ENCODE measurements at regions not wholly inside any gene's neighbourhood (a gene's known extent, or its start where the extent isn't known, plus 50 kb on each side); places are given as distances from the start of the nearest gene placed in this dataset.

DNA sequence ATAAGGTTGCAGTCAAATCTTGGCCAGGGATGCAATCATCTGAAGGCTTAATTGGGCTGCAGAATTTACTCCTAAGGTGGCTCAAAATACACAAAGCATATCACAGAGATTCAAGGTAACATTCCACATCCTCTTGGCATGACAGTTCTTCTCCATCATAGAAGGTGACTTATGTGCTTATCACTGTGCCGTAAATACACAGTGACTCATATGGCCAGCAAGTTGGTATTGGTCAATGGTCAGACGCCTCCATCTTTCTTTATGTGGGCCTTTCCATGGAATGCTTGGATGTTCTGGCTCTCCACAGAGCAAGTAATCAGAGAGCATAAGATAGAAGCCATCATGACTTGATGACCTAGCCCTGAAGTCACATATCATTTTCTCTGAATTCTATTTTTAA, 168.8 kb upstream of the ST8SIA2 start:
- DNase-seq (ENCODE audit: low read depth in 2 of 3, low spot score in 2 of 3), result no peak

DNA sequence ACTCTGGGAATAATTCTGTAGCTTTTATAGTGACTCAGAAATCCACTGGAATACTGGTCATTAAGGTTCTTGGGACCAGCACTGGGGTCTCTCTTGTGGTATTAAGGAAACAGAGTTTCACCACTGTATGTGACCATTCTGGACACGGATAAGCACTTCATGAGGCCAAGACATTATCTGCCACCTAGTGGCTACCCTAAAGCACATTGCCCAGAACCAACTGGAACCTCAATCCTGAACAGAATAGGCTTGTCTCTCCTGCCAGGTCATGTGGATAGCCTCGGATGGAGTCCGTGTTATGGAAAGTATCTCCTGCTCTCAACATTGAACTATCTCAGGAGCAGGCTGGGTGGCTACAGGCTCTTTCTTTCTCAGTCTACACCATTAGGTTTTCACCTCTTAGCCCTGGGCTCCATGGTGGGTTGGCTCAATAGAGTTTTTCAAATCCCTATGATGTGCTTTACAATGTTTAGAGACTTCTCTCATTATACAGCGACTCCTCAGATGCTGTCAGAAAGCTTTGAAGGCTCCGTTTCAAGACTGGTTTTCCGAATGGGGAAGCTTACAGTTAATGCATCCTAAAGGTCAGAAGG, 167.6 kb upstream of the ST8SIA2 start:
- peak in 2 of 3 donors; percentile 8 to 18 for DNase-seq (ENCODE audit: low read depth in 2 of 3, low spot score in 2 of 3)

DNA sequence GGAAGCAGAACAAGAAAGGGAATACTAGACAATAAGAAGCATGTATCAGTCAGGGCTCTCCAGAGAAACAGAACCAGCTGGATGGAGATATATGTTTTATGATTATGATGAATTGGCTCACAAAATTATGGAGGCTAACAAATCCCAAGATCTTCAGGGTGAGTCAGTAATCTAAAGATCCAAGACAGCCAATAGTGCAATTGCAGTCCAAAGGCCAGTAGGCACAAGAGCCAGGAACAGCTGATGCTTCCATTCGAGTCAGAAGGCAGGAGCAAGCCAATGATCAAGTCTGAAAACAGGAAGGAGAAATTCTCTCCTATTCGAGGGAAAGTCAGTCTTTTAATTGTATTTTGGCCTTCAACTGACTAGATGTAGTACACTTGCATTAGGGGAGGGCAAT, 164.9 kb upstream of the ST8SIA2 start:
- DNase-seq (ENCODE audit: low read depth in 2 of 3, low spot score in 2 of 3), result no peak

DNA sequence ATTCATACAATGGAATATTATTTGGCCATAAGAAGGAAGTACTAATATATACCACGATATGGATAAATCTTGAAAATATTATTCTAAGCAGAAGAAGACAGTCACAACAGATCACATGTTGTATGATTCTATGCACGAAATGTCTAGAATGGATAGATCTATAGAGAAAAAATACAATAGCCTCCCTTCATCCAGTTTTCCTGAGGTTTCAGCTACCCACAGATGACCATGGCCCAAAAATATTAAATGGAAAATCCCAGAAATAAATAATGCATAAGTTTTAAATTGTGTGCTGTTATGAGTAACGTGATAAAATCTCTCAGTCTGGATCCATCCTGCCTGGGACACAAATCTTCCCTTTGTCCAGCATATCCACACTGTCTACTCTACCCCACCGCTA, 162.2 kb upstream of the ST8SIA2 start:
- no peak for DNase-seq (ENCODE audit: low read depth in 2 of 3, low spot score in 2 of 3)

DNA sequence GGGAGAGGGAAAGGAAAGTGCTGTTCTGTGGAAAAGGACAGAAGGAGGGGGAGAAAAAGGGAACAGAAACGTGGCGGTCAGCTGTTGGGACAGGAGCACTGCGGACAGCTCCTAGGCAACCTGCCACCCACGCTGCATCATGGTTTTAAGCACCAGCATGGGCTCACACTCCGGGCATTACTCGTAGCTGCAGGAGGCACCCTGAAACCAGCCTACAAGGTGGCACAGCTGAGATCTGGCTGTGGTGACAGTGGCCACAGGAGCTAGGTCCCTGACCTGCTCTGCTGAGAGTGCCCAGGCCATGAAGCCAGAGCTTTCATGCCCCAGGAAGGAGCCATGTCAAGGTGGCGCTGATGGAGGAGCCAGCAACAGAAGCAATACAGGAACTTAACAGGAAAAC, 161.4 kb upstream of the ST8SIA2 start:
- no peak for DNase-seq (ENCODE audit: low read depth in 2 of 3, low spot score in 2 of 3)

DNA sequence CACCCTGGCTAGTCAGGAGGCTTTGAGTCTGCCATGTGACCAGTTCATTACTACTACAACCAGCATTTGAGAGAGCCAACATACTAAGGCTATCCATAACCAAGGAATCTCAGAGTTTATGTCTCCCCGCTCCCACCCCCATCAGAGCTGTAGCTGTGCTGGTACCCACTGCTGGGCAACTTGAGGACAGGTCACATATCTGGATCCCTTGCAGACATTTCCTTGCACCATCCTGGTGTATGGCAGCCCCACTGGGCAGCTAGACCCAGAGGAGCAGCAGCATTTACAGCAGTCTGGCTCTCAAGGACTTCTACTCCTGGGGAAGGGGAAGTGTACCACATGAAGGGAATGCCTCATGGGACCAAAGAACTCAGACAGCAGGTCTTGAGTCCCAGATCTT, 160.8 kb upstream of the ST8SIA2 start:
- no peak for DNase-seq (ENCODE audit: low read depth in 2 of 3, low spot score in 2 of 3)

DNA sequence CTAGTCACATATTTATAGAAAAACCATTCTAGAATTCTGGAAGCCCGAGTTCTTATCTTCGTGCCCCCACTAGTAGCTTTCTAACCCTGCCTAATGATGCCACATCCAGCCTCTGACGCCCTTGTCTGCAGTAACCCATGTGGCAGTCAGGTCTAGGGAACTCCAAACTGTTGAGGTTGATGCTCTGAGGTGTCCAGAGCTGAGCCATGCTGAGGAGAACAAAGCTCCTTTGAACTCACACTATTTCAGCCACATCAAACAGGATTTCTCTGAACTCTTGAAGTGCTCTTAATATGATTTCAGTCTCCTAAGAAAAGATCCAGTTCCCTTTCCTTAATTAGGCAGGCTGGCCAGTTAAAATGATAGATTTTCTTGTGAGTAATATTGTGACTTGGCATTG, 150.5 kb upstream of the ST8SIA2 start:
- DNase-seq (ENCODE audit: low read depth in 2 of 3, low spot score in 2 of 3), result no peak

DNA sequence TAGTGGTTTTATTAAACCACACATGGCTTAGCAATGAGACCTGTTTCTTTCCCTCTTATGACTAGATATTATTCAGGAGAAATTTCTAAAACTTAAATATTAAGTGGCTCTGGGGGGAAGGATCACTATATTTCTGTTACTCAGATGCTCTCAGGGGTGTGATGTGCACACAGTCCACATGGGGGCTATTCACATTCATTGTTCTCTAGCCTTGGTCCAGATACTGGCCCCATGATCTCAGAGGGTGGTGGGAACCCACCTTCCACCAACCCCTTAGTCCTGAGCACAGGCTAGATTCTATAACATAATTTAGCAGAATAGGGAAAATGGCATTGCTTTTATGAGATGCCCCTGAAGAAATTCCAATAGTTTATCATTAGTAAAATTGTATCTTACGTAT, 149.0 kb upstream of the ST8SIA2 start:
- peak in 1 of 3 donors; percentile 5 for DNase-seq (ENCODE audit: low read depth in 2 of 3, low spot score in 2 of 3)

DNA sequence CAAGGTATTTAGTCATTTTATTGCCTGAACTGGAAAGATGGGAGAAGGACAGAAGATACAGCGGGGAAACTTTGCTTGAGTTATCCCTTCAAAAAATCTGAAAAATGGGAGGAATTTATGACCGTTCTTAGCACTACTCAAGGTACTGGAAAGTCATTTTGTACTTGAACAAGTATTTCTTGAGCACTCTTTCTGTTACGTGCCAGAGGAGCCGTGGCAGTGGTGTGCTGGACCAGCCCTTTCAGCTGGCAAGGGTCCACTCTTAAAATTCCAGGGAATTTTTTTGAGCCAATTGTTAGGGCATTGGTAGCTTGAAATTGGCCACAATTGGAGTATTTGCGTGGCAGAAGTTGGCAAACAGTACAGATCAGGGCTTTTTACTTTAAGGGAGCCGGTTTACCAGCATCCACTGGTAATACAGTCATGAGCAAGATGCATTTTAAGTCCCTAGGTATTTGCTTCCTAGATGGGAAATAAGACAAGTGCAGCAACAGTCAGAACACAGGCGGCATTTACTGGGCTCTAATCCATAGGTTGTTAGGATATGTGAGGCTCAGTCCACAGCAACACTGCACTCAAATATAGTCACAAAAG, 145.9 kb upstream of the ST8SIA2 start:
- no peak for DNase-seq (ENCODE audit: low read depth in 2 of 3, low spot score in 2 of 3)

DNA sequence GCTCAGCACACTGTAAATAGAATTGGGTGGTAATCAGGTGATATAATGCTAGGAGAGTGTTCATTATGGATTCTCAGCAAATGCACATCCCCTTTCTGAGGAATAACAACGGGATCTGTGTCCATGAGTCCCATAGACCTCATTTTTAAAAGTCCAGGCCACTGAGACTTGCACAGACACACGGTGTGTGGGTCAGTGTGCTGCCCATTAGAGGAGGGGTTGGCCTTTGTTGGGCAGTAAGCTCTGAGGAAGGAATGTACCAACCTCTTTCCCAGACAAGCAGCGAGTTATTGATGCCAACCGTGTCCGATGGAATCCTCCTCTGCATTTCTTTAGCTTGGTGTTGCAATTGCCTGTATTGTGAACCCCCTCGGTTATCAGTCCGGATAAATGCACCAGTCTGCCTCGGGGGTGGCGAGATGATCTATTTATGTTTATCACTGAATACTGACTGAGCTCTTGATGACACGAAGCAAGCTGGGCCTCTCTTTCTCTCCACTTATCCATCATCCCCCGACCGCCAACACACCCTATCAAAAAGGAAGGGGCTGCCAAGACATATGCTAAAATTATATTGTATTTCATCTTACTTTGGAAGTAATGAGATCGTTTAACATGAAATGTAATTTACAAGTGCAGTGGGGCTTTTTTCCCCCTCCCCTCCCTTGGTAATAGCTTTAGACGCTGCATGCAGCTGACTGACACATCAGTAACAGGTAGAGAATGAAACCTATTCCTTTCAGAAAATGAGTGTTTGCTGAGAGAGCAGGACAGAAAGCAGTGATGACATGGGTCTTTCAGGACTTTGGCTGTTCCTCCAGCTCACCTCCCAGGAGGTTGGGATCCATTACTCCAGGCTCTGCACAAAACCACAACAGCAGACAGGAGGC, 126.6 kb upstream of the ST8SIA2 start:
- no peak for DNase-seq (ENCODE audit: low read depth in 2 of 3, low spot score in 2 of 3)

DNA sequence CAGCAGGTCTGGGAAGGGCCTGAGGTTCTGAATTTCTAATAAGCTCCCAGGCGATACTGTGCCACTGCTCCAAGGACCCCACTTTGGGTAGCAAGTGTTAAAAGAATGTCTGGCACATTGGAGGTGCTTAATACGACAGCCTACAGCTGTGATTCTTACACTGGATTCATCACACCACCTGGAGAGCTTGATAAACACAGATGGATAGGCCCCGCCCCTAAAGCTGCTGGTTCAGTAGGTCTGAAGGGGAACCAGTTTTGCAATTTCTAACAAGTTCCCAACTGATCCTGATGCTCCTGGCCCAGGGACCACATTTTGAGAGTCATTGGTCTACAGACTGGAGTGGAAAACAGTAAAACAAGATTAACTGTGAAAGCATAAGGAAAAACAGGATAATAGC, 124.8 kb upstream of the ST8SIA2 start:
- no peak for DNase-seq (ENCODE audit: low read depth in 2 of 3, low spot score in 2 of 3)

DNA sequence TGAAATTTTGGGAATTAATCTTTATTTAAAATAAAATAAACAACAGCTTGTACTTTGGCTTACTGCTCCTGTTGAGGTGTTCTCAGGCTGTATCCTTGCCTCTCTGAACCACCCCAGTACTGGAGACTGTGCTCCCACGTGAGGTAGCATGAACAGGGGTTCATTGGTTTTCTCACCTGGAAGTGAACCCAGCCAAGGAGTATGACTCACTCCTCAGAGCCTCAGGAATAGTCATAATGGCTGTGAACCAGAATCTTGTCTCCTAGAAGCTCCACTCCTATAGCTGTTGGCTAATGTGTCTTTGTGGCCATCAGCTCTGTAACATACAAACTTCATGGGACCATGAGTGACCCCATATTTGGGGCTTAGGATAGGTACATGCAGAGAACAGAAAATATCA, 122.5 kb upstream of the ST8SIA2 start:
- no peak for DNase-seq (ENCODE audit: low read depth in 2 of 3, low spot score in 2 of 3)

DNA sequence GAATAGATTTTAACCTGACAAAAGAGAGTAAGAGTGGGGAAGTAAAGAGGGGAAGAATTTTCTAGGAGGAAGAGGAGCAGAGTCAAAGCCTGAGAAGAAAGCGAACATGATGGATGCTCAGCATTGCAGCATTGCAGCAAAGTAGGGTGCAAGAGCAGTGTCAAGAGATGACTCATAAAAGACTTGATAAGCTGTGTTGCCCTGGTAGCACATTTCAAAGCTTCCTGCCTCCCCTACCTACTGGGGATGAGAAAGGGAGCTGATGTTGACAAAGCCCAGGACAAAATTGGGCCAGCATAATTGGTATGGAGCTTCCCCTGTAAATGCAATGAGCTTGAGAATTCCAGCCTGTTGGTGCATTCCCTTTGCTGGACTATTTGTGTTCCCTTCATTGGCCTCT, 121.6 kb upstream of the ST8SIA2 start:
- DNase-seq (ENCODE audit: low read depth in 2 of 3, low spot score in 2 of 3), result no peak

DNA sequence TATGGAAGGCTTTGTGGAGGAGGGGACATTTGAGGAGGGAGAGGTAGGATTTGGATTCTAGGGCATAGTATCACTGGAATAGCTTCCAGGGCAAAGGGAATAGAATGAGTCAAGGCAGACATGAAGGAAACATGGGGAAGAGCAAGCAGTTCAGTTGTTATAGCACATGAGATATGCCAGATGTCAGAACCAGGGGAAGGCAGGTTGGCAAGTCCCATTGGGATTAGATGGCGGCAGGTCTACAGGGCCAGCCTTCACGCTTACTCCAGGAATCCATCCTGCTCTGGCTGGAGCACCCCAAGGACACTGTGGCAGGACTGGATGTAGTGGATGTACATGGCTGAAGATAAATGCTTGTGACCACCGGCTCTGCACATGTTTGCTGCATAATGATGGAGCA, 120.4 kb upstream of the ST8SIA2 start:
- no peak for DNase-seq (ENCODE audit: low read depth in 2 of 3, low spot score in 2 of 3)

DNA sequence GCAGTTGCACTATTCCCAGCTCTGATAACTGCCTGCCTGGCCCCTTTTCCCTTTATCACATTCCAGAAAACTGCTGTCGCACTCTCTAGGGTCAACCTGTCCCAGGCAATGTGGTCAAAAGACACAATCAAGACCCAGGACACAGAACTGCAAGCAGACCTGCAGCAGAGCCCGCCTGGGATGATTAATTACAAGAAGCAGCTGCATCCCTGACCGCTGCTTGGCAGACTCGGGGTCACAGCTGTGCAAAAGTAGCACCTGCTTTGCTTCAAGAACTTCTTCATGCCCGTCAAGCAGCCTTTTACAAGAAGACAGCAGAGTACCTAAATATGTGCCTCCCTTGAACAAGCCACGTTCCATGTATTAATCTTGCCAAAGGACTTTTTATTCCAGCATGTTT, 120.0 kb upstream of the ST8SIA2 start:
- DNase-seq (ENCODE audit: low read depth in 2 of 3, low spot score in 2 of 3), result no peak

DNA sequence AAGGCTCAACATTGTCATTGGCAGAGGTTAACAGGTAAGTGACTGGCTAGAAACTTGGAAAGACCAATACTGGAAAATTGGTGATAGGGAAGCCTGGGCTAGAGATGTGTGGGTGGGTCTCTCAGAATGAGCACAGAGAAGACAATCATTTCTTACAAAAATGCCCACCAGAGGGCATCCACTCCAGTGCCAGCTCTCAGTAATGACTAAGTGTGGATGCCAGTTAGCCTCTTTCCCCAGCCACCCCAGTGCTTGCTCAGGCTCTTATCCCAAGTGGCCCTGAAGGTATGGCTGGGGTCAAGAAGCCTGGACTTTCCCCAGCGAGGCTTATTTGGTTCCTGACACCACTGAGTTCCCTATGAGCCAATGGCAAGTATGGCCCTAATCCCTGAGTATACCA, 115.9 kb upstream of the ST8SIA2 start:
- peak in 2 of 3 donors; percentile 38 to 66 for DNase-seq (ENCODE audit: low read depth in 2 of 3, low spot score in 2 of 3)

DNA sequence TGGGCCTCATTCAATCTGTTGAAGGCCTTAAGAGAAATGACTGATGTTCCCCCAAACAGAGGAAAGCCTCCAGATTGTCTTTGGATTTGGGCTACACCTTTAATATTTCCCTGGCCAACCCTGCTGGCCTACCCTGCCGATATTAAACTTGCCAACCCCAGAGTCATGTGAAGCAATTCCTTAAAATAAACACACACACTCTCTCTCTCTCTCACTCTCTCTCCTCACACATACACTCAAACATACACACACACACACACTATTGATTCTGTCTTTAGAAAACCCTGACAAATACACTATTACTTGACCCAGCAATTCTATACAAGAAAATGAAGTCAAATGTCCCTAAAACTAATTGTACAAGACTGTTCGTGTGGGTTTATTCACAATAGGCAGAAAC, 109.9 kb upstream of the ST8SIA2 start:
- DNase-seq (ENCODE audit: low read depth in 2 of 3, low spot score in 2 of 3), result no peak

DNA sequence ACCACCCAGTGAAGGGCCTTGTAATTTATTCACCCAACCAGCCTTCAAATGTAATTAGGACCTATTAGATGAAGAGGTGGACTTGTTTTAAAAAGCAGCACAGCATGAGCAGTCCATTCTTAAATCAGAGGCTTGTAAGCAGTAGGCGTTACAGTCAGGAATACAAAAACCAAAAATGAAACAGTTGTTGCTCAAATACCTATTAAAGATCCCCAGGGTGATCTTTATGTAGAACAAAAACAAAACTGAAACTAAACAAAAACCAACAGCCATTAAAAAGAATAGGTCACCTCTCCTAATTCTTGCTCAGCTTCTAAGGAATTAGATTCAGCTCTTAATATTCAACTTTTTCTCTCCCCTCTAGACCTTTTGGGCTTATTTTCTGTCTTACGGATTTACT, 104.9 kb upstream of the ST8SIA2 start:
- peak in 1 of 3 donors; percentile 27 for DNase-seq (ENCODE audit: low read depth in 2 of 3, low spot score in 2 of 3)

DNA sequence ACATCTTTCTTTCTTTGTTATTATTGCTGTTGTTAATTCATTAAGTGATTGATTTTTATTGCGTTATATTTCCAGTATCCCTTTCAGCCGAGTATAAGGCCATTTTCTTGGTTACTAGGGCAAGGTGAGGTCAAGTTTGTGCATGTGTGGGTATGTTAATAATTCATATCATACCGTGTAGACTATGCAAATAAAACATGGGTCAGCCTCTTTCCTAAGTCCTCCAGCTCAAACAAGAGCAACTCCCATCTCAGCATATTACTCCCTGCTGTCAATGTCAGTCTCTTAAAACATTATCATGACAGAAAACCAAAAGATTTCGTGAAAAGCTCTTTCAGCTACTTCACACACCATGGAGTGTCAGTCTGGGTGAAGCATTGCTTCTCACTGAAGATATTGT, 103.9 kb upstream of the ST8SIA2 start:
- no peak for DNase-seq (ENCODE audit: low read depth in 2 of 3, low spot score in 2 of 3)

DNA sequence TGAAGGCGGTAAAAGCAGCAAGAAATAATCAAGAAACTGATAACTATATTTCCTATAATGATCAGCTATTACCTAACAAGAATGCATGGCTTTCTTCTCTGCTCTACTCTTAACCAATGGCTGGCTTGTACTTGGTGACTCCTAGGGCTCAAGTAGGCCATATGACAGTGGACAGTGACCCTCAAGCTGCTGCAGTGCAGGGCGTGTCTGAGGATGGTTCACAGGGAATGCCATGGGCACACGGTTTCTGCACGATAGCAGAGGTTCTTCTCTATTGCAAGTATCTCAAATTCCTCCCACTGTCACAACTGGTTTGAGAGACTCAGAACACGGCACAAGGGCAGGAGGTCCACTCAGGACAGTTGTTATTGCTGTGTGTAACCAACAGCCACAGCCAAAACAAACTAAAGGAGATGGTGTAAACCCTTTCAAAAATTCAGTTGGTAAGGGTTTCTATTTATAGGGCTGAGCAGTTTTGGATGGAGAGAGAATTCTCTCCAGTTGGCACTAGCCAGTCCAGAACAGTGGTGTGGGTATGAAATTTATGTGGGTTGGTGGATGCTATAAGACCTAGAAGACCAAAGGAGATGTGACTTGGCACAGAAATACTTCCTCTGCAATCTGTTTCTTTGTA, 103.2 kb upstream of the ST8SIA2 start:
- DNase-seq (ENCODE audit: low read depth in 2 of 3, low spot score in 2 of 3), result no peak

DNA sequence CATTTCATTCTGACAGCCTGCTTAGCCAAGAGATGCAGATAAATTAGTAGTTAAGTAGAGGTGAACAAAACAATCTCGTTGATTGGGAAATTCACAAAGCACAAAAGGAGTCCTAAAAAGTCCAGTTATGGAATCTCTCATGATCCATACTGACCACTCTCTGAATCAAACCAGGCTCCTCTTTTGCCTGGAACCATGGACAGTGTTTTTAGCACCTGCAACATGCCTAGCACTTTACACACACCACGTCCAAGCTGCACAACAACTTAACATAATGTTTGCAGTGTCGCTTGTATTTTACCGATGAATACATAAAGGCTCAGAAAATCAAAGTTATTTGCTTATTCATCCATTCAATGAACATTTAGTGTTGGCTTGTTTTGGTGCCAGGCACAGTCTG, 101.8 kb upstream of the ST8SIA2 start:
- DNase-seq (ENCODE audit: low read depth in 2 of 3, low spot score in 2 of 3), result no peak

DNA sequence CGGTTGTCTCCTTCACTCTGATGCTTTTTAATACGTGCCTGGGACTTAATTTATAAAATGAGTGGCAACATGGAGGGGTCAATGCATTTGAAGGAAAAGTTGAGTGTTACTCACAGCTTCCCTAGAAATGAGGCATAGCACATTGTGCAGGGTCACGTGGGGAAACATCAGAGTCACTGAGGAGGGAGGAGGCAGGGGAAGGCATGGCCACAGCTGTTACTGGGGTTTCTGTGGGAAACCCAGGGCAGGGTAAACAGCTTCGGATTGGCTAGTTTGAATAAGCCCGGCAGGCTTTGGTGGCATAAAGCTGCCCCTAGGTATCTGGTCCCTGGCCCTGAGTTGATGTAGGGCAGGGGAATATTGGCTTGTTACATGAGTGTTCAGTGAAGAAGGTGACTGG, 98.9 kb upstream of the ST8SIA2 start:
- DNase-seq (ENCODE audit: low read depth in 2 of 3, low spot score in 2 of 3), result peak in 2 of 3 donors; percentile 37 to 63

Data from hematopoietic multipotent progenitor cell (in vitro differentiated cells).